ENCODE measurements at regions not wholly inside any gene's neighbourhood (a gene's known extent, or its start where the extent isn't known, plus 50 kb on each side); places are given as distances from the start of the nearest gene placed in this dataset.
"Not testable (repeated sequence)": the region's sequence is repeated elsewhere in the genome, so short reads cannot be mapped to it uniquely, and the experiment has no call there.

GRCh38 chr7:142698429-142698828, 50.8 kb upstream of the PRSS1 start:
- DNase-seq: no peak

- DNase-seq: no peak
Measured at GRCh38 chr7:142697270-142697669, 52.0 kb upstream of the PRSS1 start.

DNA sequence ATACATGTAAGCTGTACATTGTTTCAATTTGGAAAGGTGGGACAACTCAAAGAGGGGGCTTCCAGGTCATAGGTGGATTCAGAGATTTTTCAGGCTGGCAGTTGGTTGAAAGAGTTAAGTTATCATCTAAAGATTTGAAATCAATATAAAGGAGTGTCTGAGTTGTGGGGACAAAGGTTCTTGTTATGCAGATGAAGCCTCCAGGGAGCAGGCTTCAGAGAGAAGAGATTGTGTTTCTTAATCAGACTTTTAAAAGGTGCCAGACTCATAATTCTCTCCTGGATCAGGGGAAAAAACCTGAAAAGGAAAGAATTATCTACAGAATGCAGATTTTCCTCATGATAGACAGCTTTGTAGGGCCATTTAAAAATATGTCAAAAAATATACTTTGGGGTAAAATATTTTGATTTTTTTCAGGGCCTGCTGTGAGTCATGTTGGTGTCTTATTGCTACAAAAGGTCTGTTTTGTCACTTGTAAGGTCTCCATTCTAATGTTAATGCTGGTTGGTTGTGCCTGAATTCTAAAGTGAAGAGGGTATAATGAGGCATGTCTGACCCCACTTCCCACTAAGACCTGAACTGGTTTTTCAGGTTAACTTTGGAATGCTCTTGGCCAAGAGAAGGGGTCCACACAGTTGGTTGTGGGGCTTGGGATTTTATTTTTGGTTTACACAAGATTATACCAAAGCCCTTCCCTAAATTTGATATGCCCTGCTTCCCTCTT, 52.7 kb upstream of the PRSS1 start:
- no peak for DNase-seq

GRCh38 chr7:142693911-142694310, 55.4 kb upstream of the PRSS1 start:
- DNase-seq: no peak

GRCh38 chr7:142690554-142691182, 58.6 kb upstream of the PRSS1 start:
- no peak for DNase-seq

DNA sequence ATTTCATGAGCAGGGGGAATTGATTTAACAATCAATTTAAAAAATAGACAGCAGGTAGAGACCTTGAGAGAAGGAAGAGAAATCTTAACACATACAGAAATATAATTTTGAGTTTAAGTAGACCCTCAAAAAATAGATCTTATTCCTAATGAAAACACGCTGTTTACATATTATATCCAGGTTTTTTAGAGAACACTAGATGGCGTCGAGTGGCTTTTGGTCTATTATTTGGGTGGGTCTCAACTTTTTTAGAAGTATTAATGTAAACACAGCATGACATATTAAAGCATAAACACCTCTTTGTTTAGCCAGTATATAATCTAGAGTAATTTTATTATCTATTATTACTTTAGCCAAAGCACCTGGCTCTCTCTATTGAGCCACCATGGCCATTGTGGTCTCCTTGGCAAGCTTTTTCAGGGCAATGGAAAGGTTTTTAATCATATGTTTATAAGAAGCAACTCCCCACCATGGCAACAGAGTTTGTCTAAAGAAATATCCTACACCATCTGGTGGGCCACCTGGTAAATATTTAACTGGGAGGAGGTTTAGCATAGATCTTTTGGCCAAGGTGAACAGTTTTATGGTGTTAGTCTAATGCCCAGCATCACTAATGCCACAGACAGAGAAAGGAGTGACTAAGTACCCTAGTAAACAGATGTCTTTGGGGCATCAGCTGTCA, 59.7 kb upstream of the PRSS1 start:
- no peak for DNase-seq

- DNase-seq: no peak
Measured at GRCh38 chr7:142685877-142686508, 63.3 kb upstream of the PRSS1 start.

GRCh38 chr7:142681314-142682092, 67.8 kb upstream of the PRSS1 start:
- DNase-seq: no peak

GRCh38 chr7:142671506-142671905, 77.8 kb upstream of the PRSS1 start:
- no peak for DNase-seq

- DNase-seq: no peak
Measured at GRCh38 chr7:142670511-142670910, 78.8 kb upstream of the PRSS1 start.

DNA sequence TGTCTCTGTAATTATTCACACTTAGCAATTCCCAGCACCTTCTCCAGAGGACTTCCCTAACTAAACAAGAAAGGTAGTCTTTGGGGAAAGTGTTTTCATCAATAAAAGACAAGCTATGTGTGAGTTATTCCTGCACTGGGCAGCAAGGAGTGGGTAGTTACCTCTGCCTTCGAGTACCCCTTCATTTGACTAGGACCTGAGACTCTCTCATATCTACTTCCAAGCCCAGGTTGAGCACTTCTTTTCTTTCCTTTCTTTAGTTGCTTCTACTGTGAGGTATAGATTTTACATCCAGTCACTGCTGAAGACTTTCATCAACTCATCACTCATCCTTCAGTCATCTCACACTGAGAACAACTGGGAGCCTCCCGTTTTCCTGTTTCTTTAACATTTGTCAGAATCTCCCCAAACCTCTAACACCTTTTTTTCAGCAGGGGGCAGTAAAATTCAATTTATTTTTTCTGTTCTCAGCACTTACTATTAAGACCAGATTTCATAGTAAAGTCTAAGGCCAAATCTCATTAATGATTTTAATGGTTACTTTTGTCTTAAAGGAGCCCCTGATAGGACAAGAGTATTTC, 80.1 kb upstream of the PRSS1 start:
- DNase-seq: no peak

DNA sequence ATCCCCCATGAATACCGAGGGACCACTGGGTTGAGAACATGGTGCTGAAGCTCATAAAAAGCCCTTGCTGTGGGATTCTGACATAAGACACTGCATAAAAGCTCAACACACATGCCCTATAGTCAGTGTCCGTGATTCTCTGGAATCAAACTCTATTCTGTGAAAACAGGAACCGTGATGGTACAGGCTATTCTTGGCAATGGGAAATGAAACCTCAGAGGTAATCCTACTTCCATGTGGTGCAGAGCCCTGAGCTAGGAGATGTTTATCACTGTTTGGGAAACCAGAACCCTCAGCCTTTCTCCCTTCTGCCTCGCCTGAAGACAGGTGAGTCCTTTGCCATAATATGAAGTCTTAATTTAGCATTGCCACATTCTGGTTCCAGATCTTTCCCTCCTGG, 80.8 kb upstream of the PRSS1 start:
- no peak for DNase-seq

- DNase-seq: no peak
Measured at GRCh38 chr7:142657376-142657775, 91.9 kb upstream of the PRSS1 start.

DNA sequence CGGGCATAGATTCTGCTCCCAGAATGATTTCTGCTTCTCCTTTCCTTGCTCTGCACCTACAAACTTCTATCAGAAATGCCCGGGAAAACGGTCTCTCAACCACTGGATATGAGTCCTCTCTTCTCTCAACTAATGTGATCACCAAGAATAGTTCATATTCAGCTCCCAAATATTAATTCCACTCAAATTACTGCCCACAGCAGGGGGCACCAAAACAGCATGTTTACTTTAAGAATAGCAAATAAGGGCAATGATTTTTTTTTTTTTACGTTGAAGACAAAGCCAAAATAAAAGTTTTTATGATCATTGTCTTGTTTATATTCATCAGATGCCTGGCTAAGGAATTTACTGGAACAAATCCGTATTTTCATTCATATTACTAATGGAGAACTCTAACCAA, 94.9 kb upstream of the PRSS1 start:
- DNase-seq: no peak

DNA sequence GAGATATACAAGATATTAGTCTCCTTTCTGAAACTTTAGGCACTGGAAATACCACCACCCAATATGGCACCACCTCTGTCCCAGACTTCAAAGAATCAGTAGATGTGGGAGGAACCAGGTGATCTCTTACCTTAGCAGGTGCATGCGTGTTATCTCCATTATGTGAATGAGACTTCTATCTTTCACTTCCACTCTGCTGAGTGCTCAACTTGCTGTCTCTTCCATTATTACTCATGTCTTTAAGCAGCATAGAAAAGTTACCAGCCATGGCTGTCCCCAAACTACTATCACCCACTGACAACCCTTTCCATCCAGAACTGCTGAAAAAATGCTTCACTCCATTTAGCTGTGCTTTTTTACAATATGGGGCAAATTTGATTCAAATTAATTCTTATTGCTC, 101.5 kb upstream of the PRSS1 start:
- DNase-seq: no peak

GRCh38 chr7:142646386-142647140, 102.7 kb upstream of the PRSS1 start:
- no peak for DNase-seq

GRCh38 chr7:142645777-142646176, 103.5 kb upstream of the PRSS1 start:
- DNase-seq: no peak

GRCh38 chr7:142642316-142642715, 107.0 kb upstream of the PRSS1 start:
- no peak for DNase-seq

DNA sequence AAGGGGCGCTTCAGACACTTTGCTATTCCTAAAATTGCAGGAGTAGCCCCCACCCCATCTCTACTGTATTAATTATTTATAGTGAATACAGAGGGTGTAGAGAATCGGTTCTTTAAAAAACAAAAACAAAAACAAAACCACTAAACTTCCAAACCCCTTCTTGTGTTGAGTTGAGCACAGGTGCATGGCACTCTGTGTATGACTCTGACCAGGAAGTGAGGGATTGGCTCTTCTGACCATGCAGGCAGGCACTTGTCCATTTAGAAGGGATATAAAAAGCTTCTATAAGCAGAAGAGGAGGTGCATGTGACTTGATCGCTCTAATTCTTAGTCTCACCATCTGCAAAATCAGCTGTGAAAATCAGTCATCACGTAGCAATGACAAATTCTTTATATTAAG, 108.0 kb upstream of the PRSS1 start:
- not testable (repeated sequence) for DNase-seq

- DNase-seq: no peak
Measured at GRCh38 chr7:142638581-142638980, 110.7 kb upstream of the PRSS1 start.

DNA sequence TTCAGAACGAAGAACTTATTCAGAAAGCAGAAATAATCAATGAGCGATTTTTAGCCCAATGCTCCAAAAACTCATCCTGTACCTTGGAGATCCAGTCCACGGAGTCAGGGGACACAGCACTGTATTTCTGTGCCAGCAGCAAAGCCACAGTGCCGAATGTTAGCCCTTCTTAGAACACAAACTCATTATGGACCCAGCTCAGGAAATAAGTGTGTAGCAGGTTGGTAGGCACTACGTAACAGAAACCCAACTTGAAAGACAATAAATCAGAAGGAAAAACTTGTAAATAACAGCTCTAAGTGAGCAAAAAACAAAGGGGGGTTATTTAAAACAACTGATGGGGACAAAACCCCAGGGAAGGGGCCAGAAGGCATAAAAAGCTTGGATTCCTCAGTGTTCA, 112.0 kb upstream of the PRSS1 start:
- DNase-seq: no peak

- DNase-seq: no peak
Measured at GRCh38 chr7:142636751-142637150, 112.5 kb upstream of the PRSS1 start.
